HEK293 (cell line): ENCODE measurements at regions not wholly inside any gene's neighbourhood (a gene's known extent, or its start where the extent isn't known, plus 50 kb on each side); places are given as distances from the start of the nearest gene placed in this dataset.

Source experiments
- CTCF ChIA-PET: fragments of 350-600 bp; formaldehyde crosslinking; extraction: SDS; loops from one replicate; lab custom pipeline; 2021; ENCODE audit warnings: antibody characterized with exemption; lab: Yijun Ruan, JAX
- POLR2A ChIA-PET: fragments of 300-600 bp; formaldehyde crosslinking; extraction: SDS; loops from one replicate; lab custom pipeline; 2020; ENCODE audit warnings: antibody characterized with exemption, inconsistent platforms; lab: Yijun Ruan, JAX
- H3K27ac ChIP-seq: fragments of 200-500 bp; sonication (Bioruptor generic); 2 replicates; pipeline ENCODE4 v1.5.1; 2014; ENCODE audit warnings: low read depth, low read length, control low read depth, inconsistent platforms; ENCODE audit errors: extremely low read depth
- H3K36me3 ChIP-seq, 2 experiments: fragments of 200-500 bp in 1 of 2; sonication (Bioruptor generic) in 1 of 2; 1 replicate in 1 of 2; 2 replicates in 1 of 2; pipeline ENCODE4 v1.5.1; 2014 to 2017; ENCODE audit warnings: inconsistent platforms in 2 of 2, low read length in 2 of 2; ENCODE audit not compliant: control insufficient read depth in 2 of 2, insufficient read depth in 1 of 2
- H3K4me1 ChIP-seq: fragments of 200-500 bp; sonication (Bioruptor generic); 2 replicates; pipeline ENCODE4 v1.5.1; 2014; ENCODE audit warnings: mild to moderate bottlenecking, low read length, inconsistent platforms; ENCODE audit not compliant: control insufficient read depth, insufficient read depth
- H3K4me3 ChIP-seq: 2 replicates; pipeline ENCODE4 v1.5.1; 2011; ENCODE audit warnings: low read depth, mild to moderate bottlenecking, control low read depth, low read length, moderate library complexity
- H3K9me3 ChIP-seq: fragments of 200-500 bp; sonication (Bioruptor generic); 2 replicates; pipeline ENCODE4 v1.5.1; 2014; ENCODE audit warnings: low read depth, low read length, inconsistent platforms; ENCODE audit not compliant: control insufficient read depth, insufficient read depth
- GLIS2 ChIP-seq: fragments of 450-650 bp; formaldehyde crosslinking; IDR thresholded peaks from 2 replicates; pipeline ENCODE4 v1.5.1; 2016; ENCODE audit warnings: missing biosample characterization, missing genetic modification characterization
- MYNN ChIP-seq: fragments of 450-650 bp; formaldehyde crosslinking; IDR thresholded peaks from 2 replicates; pipeline ENCODE4 v1.5.1; 2016; ENCODE audit warnings: missing biosample characterization, missing genetic modification characterization, borderline replicate concordance
- REPIN1 ChIP-seq: fragments of 450-650 bp; formaldehyde crosslinking; IDR thresholded peaks from 2 replicates; pipeline ENCODE4 v1.5.1; 2017; ENCODE audit warnings: missing biosample characterization, missing genetic modification characterization, low read depth
- SALL2 ChIP-seq: fragments of 450-650 bp; formaldehyde crosslinking; IDR thresholded peaks from 2 replicates; pipeline ENCODE4 v1.5.0; 2017; ENCODE audit warnings: missing biosample characterization, mild to moderate bottlenecking, missing genetic modification characterization, borderline replicate concordance
- TCF7L2 ChIP-seq: IDR thresholded peaks from 2 replicates; pipeline ENCODE4 v1.6.1; 2011; ENCODE audit warnings: low read depth, mild to moderate bottlenecking, inconsistent platforms, low read length, moderate library complexity, borderline replicate concordance
- ZEB2 ChIP-seq: fragments of 450-650 bp; formaldehyde crosslinking; IDR thresholded peaks from 2 replicates; pipeline ENCODE4 v1.5.1; 2016; ENCODE audit warnings: missing biosample characterization, missing genetic modification characterization
- ZIC2 ChIP-seq: fragments of 450-650 bp; formaldehyde crosslinking; IDR thresholded peaks from 2 replicates; pipeline ENCODE4 v1.5.1; 2016; ENCODE audit warnings: missing biosample characterization, missing genetic modification characterization
- ZNF221 ChIP-seq: fragments of 450-650 bp; formaldehyde crosslinking; IDR thresholded peaks from 2 replicates; pipeline ENCODE4 v1.5.1; 2017; ENCODE audit warnings: missing biosample characterization, missing genetic modification characterization, borderline replicate concordance
- ZNF239 ChIP-seq: fragments of 450-650 bp; formaldehyde crosslinking; IDR thresholded peaks from 2 replicates; pipeline ENCODE4 v1.5.1; 2016; ENCODE audit warnings: missing biosample characterization, missing genetic modification characterization
- ZNF248 ChIP-seq: fragments of 450-650 bp; formaldehyde crosslinking; IDR thresholded peaks from 2 replicates; pipeline ENCODE4 v1.5.1; 2017; ENCODE audit warnings: missing biosample characterization, missing genetic modification characterization
- ZNF311 ChIP-seq: fragments of 450-650 bp; formaldehyde crosslinking; IDR thresholded peaks from 2 replicates; pipeline ENCODE4 v1.5.1; 2017; ENCODE audit warnings: missing biosample characterization, missing genetic modification characterization, borderline replicate concordance
- ZNF544 ChIP-seq: fragments of 450-650 bp; formaldehyde crosslinking; IDR thresholded peaks from 2 replicates; pipeline ENCODE4 v1.5.0; 2017; ENCODE audit warnings: missing biosample characterization, missing genetic modification characterization
- ZNF548 ChIP-seq: fragments of 450-650 bp; formaldehyde crosslinking; IDR thresholded peaks from 2 replicates; pipeline ENCODE4 v1.5.1; 2016; ENCODE audit warnings: missing biosample characterization, missing genetic modification characterization
- ZNF600 ChIP-seq: fragments of 450-650 bp; formaldehyde crosslinking; IDR thresholded peaks from 2 replicates; pipeline ENCODE4 v1.5.1; 2016; ENCODE audit warnings: missing biosample characterization, missing genetic modification characterization
- ZNF610 ChIP-seq: fragments of 450-650 bp; formaldehyde crosslinking; IDR thresholded peaks from 2 replicates; pipeline ENCODE4 v1.5.1; 2016; ENCODE audit warnings: missing biosample characterization, missing genetic modification characterization, borderline replicate concordance
- ZNF776 ChIP-seq: fragments of 450-650 bp; formaldehyde crosslinking; IDR thresholded peaks from 2 replicates; pipeline ENCODE4 v1.5.0; 2017; ENCODE audit warnings: missing biosample characterization, missing genetic modification characterization, borderline replicate concordance
- ZNF785 ChIP-seq: fragments of 450-650 bp; formaldehyde crosslinking; IDR thresholded peaks from 2 replicates; pipeline ENCODE4 v1.5.1; 2016; ENCODE audit warnings: missing biosample characterization, missing genetic modification characterization
- ZNF830 ChIP-seq: fragments of 450-650 bp; IDR thresholded peaks from 2 replicates; pipeline ENCODE4 v1.5.0; 2018; ENCODE audit warnings: missing biosample characterization, missing genetic modification characterization, low read depth, mild to moderate bottlenecking, moderate library complexity
- ZSCAN30 ChIP-seq: fragments of 450-650 bp; IDR thresholded peaks from 2 replicates; pipeline ENCODE4 v1.5.1; 2018; ENCODE audit warnings: missing biosample characterization, mild to moderate bottlenecking, missing genetic modification characterization, moderate library complexity
- TF ChIP-seq, protein P1 (sequence below): fragments of 450-650 bp; formaldehyde crosslinking; optimal IDR thresholded peaks from 2 replicates; pipeline ENCODE3; 2016; ENCODE audit warnings: missing biosample characterization, mild to moderate bottlenecking, missing genetic modification characterization
- TF ChIP-seq, protein P2 (sequence below): fragments of 450-650 bp; formaldehyde crosslinking; IDR thresholded peaks from 2 replicates; pipeline ENCODE4 v1.5.1; 2016; ENCODE audit warnings: missing biosample characterization, missing genetic modification characterization
- TF ChIP-seq, protein P3 (sequence below): fragments of 450-650 bp; formaldehyde crosslinking; IDR thresholded peaks from 2 replicates; pipeline ENCODE4 v1.5.1; 2016; ENCODE audit warnings: missing biosample characterization, missing genetic modification characterization
- TF ChIP-seq, protein P4 (sequence below): fragments of 450-650 bp; formaldehyde crosslinking; IDR thresholded peaks from 2 replicates; pipeline ENCODE4 v1.5.1; 2017; ENCODE audit warnings: missing biosample characterization, missing genetic modification characterization
- TF ChIP-seq, protein P5 (sequence below): fragments of 450-650 bp; formaldehyde crosslinking; IDR thresholded peaks from 2 replicates; pipeline ENCODE4 v1.5.1; 2017; ENCODE audit warnings: missing biosample characterization, missing genetic modification characterization
- TF ChIP-seq, protein P6 (sequence below): fragments of 450-650 bp; IDR thresholded peaks from 2 replicates; pipeline ENCODE4 v1.5.1; 2018; ENCODE audit warnings: missing biosample characterization, missing genetic modification characterization

DNA sequence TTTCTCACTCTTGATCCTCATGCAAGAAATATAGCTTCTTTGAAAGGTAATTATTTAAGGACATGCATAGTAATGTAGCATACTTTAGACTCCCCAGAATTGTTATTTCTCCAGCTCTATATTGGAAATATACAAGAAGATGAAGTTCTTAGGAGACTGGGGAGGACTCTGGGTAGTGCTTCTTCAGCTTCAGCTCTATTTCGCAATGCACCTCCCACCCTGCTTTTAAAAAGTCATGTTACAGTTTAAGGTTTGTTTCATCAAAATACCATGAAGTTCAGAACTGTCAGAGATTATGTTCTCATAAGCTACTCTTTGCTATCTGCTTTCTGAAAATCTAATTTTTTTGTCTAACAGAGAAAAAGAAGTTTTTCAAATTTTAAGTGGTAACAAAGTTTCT lies 586.2 kb upstream of the ADGRL4 start (continued):
- TF ChIP-seq ZNF610 (no peak), ZSCAN30 (tag by site-specific recombination) (no peak), ZNF548 (no peak)
- TF ChIP-seq, all 188 proteins: peak for 0

DNA sequence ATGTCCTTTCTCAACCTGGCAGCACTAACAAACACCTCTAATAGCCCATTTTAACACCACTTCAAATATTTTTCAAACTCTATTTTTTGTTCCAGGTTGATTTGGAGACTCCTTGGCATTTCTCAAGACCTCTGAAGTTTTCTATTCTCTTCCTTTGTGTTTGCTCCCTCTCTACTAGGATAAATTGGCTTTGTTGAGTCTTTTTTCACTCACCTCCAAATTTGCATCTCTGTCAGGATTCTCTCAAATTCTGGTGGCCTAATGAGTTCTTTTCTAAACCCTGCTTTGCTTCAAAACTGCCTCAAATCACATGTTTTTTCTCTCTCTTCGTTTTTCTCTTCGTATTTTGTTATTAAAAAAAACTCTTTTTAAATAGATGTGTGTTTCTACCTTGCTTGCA lies 582.2 kb upstream of the ADGRL4 start:
- no peaks in the 10 kb centered on the region for H3K9me3 ChIP-seq
- POLR2A ChIA-PET = no interaction called here
- H3K4me3 ChIP-seq = no peak overlapping the region
- CTCF ChIA-PET = interaction anchor here (0.6 kb wide), 1 partner anchor 180 kb away, joined by 3 read pairs; no protein-coding TSS in a partner anchor
- H3K4me1 ChIP-seq = no peaks in the 10 kb centered on the region
- no peak overlapping the region for H3K27ac ChIP-seq
- TF ChIP-seq GLIS2 (tag by site-specific recombination) (no peak), ZEB2 (no peak), SALL2 (tag by site-specific recombination) (no peak), ZNF776 (no peak), ZNF830 (tag by site-specific recombination) (no peak), ZNF221 (tag by site-specific recombination) (no peak), TCF7L2 (no peak), ZNF600 (tag by site-specific recombination) (no peak), ZNF239 (tag by site-specific recombination) (no peak), MYNN (tag by site-specific recombination) (no peak), ZNF311 (tag by site-specific recombination) (no peak), ZNF785 (tag by site-specific recombination) (no peak)
- TF ChIP-seq, protein P1, sequence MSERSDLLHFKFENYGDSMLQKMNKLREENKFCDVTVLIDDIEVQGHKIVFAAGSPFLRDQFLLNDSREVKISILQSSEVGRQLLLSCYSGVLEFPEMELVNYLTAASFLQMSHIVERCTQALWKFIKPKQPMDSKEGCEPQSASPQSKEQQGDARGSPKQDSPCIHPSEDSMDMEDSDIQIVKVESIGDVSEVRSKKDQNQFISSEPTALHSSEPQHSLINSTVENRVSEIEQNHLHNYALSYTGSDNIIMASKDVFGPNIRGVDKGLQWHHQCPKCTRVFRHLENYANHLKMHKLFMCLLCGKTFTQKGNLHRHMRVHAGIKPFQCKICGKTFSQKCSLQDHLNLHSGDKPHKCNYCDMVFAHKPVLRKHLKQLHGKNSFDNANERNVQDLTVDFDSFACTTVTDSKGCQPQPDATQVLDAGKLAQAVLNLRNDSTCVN (tag by site-specific recombination) = no peak
- H3K36me3 ChIP-seq = no peaks in the 10 kb centered on the region

DNA sequence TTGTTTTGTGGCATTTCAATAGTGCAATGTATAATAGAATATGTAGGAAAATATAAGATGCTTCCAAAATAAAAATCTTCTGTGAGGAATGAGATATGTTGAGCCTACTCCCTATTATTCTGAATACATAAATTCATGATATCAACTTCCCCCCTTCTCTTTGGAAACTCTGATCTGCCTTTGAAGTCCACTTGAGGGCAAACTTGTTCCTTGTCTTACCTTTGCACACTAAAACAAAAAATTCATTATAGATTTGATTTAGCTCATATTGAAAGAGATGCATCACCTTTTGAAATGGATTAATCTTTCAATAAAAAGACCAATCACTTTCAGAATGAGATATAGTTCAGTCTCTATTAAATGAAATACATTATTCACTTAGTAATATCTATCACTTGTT lies 580.7 kb upstream of the ADGRL4 start:
- Histone ChIP-seq H3K36me3 (no peaks in the 10 kb centered on the region), H3K27ac (no peak overlapping the region), H3K9me3 (no peaks in the 10 kb centered on the region), H3K4me3 (no peak overlapping the region), H3K4me1 (no peaks in the 10 kb centered on the region)
- ChIA-PET CTCF (interaction anchor here (0.6 kb wide), 1 partner anchor 182 kb away, joined by 3 read pairs; no protein-coding TSS in a partner anchor), POLR2A (no interaction called here)
- TF ChIP-seq, protein P2, sequence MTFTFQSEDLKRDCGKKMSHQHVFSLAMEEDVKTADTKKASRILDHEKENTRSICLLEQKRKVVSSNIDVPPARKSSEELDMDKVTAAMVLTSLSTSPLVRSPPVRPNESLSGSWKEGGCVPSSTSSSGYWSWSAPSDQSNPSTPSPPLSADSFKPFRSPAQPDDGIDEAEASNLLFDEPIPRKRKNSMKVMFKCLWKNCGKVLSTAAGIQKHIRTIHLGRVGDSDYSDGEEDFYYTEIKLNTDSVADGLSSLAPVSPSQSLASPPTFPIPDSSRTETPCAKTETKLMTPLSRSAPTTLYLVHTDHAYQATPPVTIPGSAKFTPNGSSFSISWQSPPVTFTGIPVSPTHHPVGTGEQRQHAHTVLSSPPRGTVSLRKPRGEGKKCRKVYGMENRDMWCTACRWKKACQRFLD (tag by site-specific recombination) = no peak
- TF ChIP-seq, protein P3, sequence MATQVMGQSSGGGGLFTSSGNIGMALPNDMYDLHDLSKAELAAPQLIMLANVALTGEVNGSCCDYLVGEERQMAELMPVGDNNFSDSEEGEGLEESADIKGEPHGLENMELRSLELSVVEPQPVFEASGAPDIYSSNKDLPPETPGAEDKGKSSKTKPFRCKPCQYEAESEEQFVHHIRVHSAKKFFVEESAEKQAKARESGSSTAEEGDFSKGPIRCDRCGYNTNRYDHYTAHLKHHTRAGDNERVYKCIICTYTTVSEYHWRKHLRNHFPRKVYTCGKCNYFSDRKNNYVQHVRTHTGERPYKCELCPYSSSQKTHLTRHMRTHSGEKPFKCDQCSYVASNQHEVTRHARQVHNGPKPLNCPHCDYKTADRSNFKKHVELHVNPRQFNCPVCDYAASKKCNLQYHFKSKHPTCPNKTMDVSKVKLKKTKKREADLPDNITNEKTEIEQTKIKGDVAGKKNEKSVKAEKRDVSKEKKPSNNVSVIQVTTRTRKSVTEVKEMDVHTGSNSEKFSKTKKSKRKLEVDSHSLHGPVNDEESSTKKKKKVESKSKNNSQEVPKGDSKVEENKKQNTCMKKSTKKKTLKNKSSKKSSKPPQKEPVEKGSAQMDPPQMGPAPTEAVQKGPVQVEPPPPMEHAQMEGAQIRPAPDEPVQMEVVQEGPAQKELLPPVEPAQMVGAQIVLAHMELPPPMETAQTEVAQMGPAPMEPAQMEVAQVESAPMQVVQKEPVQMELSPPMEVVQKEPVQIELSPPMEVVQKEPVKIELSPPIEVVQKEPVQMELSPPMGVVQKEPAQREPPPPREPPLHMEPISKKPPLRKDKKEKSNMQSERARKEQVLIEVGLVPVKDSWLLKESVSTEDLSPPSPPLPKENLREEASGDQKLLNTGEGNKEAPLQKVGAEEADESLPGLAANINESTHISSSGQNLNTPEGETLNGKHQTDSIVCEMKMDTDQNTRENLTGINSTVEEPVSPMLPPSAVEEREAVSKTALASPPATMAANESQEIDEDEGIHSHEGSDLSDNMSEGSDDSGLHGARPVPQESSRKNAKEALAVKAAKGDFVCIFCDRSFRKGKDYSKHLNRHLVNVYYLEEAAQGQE = no peak
- TF ChIP-seq ZIC2 (tag by site-specific recombination) (no peak), REPIN1 (tag by site-specific recombination) (no peak), ZNF544 (tag by site-specific recombination) (no peak), ZNF248 (tag by site-specific recombination) (no peak)
- TF ChIP-seq, protein P4, sequence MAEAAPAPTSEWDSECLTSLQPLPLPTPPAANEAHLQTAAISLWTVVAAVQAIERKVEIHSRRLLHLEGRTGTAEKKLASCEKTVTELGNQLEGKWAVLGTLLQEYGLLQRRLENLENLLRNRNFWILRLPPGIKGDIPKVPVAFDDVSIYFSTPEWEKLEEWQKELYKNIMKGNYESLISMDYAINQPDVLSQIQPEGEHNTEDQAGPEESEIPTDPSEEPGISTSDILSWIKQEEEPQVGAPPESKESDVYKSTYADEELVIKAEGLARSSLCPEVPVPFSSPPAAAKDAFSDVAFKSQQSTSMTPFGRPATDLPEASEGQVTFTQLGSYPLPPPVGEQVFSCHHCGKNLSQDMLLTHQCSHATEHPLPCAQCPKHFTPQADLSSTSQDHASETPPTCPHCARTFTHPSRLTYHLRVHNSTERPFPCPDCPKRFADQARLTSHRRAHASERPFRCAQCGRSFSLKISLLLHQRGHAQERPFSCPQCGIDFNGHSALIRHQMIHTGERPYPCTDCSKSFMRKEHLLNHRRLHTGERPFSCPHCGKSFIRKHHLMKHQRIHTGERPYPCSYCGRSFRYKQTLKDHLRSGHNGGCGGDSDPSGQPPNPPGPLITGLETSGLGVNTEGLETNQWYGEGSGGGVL (tag by site-specific recombination) = no peak
- TF ChIP-seq, protein P5, sequence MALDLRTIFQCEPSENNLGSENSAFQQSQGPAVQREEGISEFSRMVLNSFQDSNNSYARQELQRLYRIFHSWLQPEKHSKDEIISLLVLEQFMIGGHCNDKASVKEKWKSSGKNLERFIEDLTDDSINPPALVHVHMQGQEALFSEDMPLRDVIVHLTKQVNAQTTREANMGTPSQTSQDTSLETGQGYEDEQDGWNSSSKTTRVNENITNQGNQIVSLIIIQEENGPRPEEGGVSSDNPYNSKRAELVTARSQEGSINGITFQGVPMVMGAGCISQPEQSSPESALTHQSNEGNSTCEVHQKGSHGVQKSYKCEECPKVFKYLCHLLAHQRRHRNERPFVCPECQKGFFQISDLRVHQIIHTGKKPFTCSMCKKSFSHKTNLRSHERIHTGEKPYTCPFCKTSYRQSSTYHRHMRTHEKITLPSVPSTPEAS (tag by site-specific recombination) = no peak
- TF ChIP-seq, protein P6, sequence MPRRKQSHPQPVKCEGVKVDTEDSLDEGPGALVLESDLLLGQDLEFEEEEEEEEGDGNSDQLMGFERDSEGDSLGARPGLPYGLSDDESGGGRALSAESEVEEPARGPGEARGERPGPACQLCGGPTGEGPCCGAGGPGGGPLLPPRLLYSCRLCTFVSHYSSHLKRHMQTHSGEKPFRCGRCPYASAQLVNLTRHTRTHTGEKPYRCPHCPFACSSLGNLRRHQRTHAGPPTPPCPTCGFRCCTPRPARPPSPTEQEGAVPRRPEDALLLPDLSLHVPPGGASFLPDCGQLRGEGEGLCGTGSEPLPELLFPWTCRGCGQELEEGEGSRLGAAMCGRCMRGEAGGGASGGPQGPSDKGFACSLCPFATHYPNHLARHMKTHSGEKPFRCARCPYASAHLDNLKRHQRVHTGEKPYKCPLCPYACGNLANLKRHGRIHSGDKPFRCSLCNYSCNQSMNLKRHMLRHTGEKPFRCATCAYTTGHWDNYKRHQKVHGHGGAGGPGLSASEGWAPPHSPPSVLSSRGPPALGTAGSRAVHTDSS (tag by site-specific recombination) = no peak
